B cell (primary cell): ENCODE measurements at regions not wholly inside any gene's neighbourhood (a gene's known extent, or its start where the extent isn't known, plus 50 kb on each side); places are given as distances from the start of the nearest gene placed in this dataset.

Experiments
- EZH2 ChIP-seq: IDR thresholded peaks from 2 replicates; pipeline ENCODE4 v1.6.1; 2012; ENCODE audit warnings: borderline replicate concordance, low read depth, mild to moderate bottlenecking, moderate library complexity, low read length; ENCODE audit not compliant: insufficient read depth, poor library complexity, severe bottlenecking
- TF ChIP-seq, protein P1 (sequence below): fragments of 200-600 bp; IDR thresholded peaks from one replicate; pipeline ENCODE4 v1.8.0; 2022; ENCODE audit warnings: antibody characterized with exemption, mild to moderate bottlenecking

- TF ChIP-seq, protein P1, sequence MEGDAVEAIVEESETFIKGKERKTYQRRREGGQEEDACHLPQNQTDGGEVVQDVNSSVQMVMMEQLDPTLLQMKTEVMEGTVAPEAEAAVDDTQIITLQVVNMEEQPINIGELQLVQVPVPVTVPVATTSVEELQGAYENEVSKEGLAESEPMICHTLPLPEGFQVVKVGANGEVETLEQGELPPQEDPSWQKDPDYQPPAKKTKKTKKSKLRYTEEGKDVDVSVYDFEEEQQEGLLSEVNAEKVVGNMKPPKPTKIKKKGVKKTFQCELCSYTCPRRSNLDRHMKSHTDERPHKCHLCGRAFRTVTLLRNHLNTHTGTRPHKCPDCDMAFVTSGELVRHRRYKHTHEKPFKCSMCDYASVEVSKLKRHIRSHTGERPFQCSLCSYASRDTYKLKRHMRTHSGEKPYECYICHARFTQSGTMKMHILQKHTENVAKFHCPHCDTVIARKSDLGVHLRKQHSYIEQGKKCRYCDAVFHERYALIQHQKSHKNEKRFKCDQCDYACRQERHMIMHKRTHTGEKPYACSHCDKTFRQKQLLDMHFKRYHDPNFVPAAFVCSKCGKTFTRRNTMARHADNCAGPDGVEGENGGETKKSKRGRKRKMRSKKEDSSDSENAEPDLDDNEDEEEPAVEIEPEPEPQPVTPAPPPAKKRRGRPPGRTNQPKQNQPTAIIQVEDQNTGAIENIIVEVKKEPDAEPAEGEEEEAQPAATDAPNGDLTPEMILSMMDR, result no peak
- TF ChIP-seq EZH2, result no peak
These were observed 134.4 kb upstream of the STMND1 start for GRCh38 chr6:16967470-16967817.
